ENCODE measurements at regions not wholly inside any gene's neighbourhood (a gene's known extent, or its start where the extent isn't known, plus 50 kb on each side); places are given as distances from the start of the nearest gene placed in this dataset.

- Histone ChIP-seq H4K20me1 (ENCODE audit: insufficient read depth, low read length) (no peaks in the 10 kb centered on the region), H3K4me2 (ENCODE audit: low read length) (no peak overlapping the region), H3K27ac (ENCODE audit: low read depth, low read length) (no peak overlapping the region), H3K79me2 (ENCODE audit: insufficient read depth, low read length) (no peaks in the 10 kb centered on the region), H2AFZ (ENCODE audit: low read depth, low read length) (no peak overlapping the region), H3K27me3 (ENCODE audit: insufficient read depth, low read length) (no peaks in the 10 kb centered on the region), H3K9me3 (ENCODE audit: insufficient read depth, low read depth, low read length) (no peaks in the 10 kb centered on the region), H3K4me3 (ENCODE audit: insufficient read depth, low read depth, low read length) (no peak overlapping the region), H3K36me3 (ENCODE audit: insufficient read depth, low read length) (no peaks in the 10 kb centered on the region), H3K4me1 (ENCODE audit: insufficient read depth, low read length) (no peaks in the 10 kb centered on the region), H3K9ac (ENCODE audit: low read length) (no peak overlapping the region)
- Mint-ChIP-seq H3K4me1 (ENCODE audit: low read depth, unreplicated experiment) (no peaks in the 10 kb centered on the region), H3K27ac (ENCODE audit: unreplicated experiment) (no peak overlapping the region), H3K36me3 (ENCODE audit: low read depth, unreplicated experiment) (no peaks in the 10 kb centered on the region), H3K9me3 (ENCODE audit: unreplicated experiment) (no peaks in the 10 kb centered on the region), H3K4me3 (ENCODE audit: unreplicated experiment) (no peak overlapping the region), H3K27me3 (ENCODE audit: low read depth, unreplicated experiment) (no peaks in the 10 kb centered on the region)
- TF ChIP-seq CTCF (IDR thresholded peaks at IDR 0.05; ENCODE audit: insufficient read depth, low read depth, low read length) (no peak), EZH2 (IDR thresholded peaks at IDR 0.05; ENCODE audit: insufficient read depth, low read length) (no peak)
- FAIRE-seq (no peak), DNase-seq (ENCODE audit: low read depth) (no peak)
Measured at GRCh38 chr2:198817536-198817935, 640.2 kb downstream of the SATB2 start.

- no peak overlapping the region for H2AFZ ChIP-seq (ENCODE audit: low read depth, low read length)
- no peaks in the 10 kb centered on the region for H3K4me1 ChIP-seq (ENCODE audit: insufficient read depth, low read length)
- H3K27ac Mint-ChIP-seq (ENCODE audit: unreplicated experiment) = no peak overlapping the region
- no peaks in the 10 kb centered on the region for H3K36me3 ChIP-seq (ENCODE audit: insufficient read depth, low read length)
- H3K4me2 ChIP-seq (ENCODE audit: low read length) = no peak overlapping the region
- no peaks in the 10 kb centered on the region for H3K9me3 ChIP-seq (ENCODE audit: insufficient read depth, low read depth, low read length)
- H3K4me3 ChIP-seq (ENCODE audit: insufficient read depth, low read depth, low read length) = no peak overlapping the region
- no peaks in the 10 kb centered on the region for H3K9me3 Mint-ChIP-seq (ENCODE audit: unreplicated experiment)
- FAIRE-seq (no peak), DNase-seq (ENCODE audit: low read depth) (no peak)
- H3K79me2 ChIP-seq (ENCODE audit: insufficient read depth, low read length) = no peaks in the 10 kb centered on the region
- peaks cover 2% of the 10 kb centered on the region for H3K27me3 Mint-ChIP-seq (ENCODE audit: low read depth, unreplicated experiment)
- H3K27ac ChIP-seq (ENCODE audit: low read depth, low read length) = no peak overlapping the region
- H3K27me3 ChIP-seq (ENCODE audit: insufficient read depth, low read length) = no peaks in the 10 kb centered on the region
- H4K20me1 ChIP-seq (ENCODE audit: insufficient read depth, low read length) = no peaks in the 10 kb centered on the region
- no peaks in the 10 kb centered on the region for H3K36me3 Mint-ChIP-seq (ENCODE audit: low read depth, unreplicated experiment)
- no peak overlapping the region for H3K9ac ChIP-seq (ENCODE audit: low read length)
- no peaks in the 10 kb centered on the region for H3K4me1 Mint-ChIP-seq (ENCODE audit: low read depth, unreplicated experiment)
- TF ChIP-seq CTCF (IDR thresholded peaks at IDR 0.05; ENCODE audit: insufficient read depth, low read depth, low read length) (no peak), EZH2 (IDR thresholded peaks at IDR 0.05; ENCODE audit: insufficient read depth, low read length) (no peak)
- no peak overlapping the region for H3K4me3 Mint-ChIP-seq (ENCODE audit: unreplicated experiment)
Measured at GRCh38 chr2:198815626-198816025, 642.1 kb downstream of the SATB2 start.

- Histone ChIP-seq H3K9ac (ENCODE audit: low read length) (no peak overlapping the region), H3K79me2 (ENCODE audit: insufficient read depth, low read length) (no peaks in the 10 kb centered on the region), H2AFZ (ENCODE audit: low read depth, low read length) (no peak overlapping the region), H3K4me2 (ENCODE audit: low read length) (no peak overlapping the region), H3K27me3 (ENCODE audit: insufficient read depth, low read length) (no peaks in the 10 kb centered on the region), H3K4me1 (ENCODE audit: insufficient read depth, low read length) (no peaks in the 10 kb centered on the region), H3K36me3 (ENCODE audit: insufficient read depth, low read length) (no peaks in the 10 kb centered on the region), H3K4me3 (ENCODE audit: insufficient read depth, low read depth, low read length) (no peak overlapping the region), H3K9me3 (ENCODE audit: insufficient read depth, low read depth, low read length) (no peaks in the 10 kb centered on the region), H3K27ac (ENCODE audit: low read depth, low read length) (no peak overlapping the region), H4K20me1 (ENCODE audit: insufficient read depth, low read length) (no peaks in the 10 kb centered on the region)
- no peaks in the 10 kb centered on the region for H3K36me3 Mint-ChIP-seq (ENCODE audit: low read depth, unreplicated experiment)
- DNase-seq (ENCODE audit: low read depth) = no peak
- H3K27me3 Mint-ChIP-seq (ENCODE audit: low read depth, unreplicated experiment) = peaks cover 2% of the 10 kb centered on the region
- H3K9me3 Mint-ChIP-seq (ENCODE audit: unreplicated experiment) = no peaks in the 10 kb centered on the region
- H3K4me1 Mint-ChIP-seq (ENCODE audit: low read depth, unreplicated experiment) = no peaks in the 10 kb centered on the region
- FAIRE-seq = no peak
- TF ChIP-seq EZH2 (IDR thresholded peaks at IDR 0.05; ENCODE audit: insufficient read depth, low read length) = no peak
- no peak for TF ChIP-seq CTCF (IDR thresholded peaks at IDR 0.05; ENCODE audit: insufficient read depth, low read depth, low read length)
- H3K4me3 Mint-ChIP-seq (ENCODE audit: unreplicated experiment) = no peak overlapping the region
- no peak overlapping the region for H3K27ac Mint-ChIP-seq (ENCODE audit: unreplicated experiment)
Measured at GRCh38 chr2:198811198-198811597, 646.5 kb downstream of the SATB2 start.
